H1 (cell line): ENCODE measurements at regions not wholly inside any gene's neighbourhood (a gene's known extent, or its start where the extent isn't known, plus 50 kb on each side); places are given as distances from the start of the nearest gene placed in this dataset.

Experiments
- CTCF ChIA-PET: fragments of 300-600 bp; sonication (Branson Sonifier 250); formaldehyde crosslinking; loops from one replicate; lab custom pipeline; 2021; ENCODE audit not compliant: partially characterized antibody; lab: Charles Lee
- POLR2A ChIA-PET: fragments of 300-600 bp; sonication (Branson Sonifier 250); formaldehyde crosslinking; loops from one replicate; lab custom pipeline; 2021; ENCODE audit warnings: inconsistent platforms; ENCODE audit not compliant: partially characterized antibody; lab: Charles Lee
- DNase-seq, 2 experiments: peaks; one replicate each; pipeline versions ENCODE4 v3.0.0 to v3.0.0-alpha.2; 2010 to 2022; ENCODE audit warnings: low spot score in 2 of 2, low read depth in 1 of 2, mixed read lengths in 1 of 2
- FAIRE-seq: peaks from 2 replicates; lab custom pipeline; 2011; peaks lifted over from hg19 to GRCh38; lab: Jason Lieb, UNC
- H2AFZ ChIP-seq: 2 replicates; pipeline ENCODE4 v1.8.1; 2012; ENCODE audit warnings: low read length, inconsistent platforms
- H2AK5ac ChIP-seq: 2 replicates; pipeline ENCODE4 v1.6.1; 2013; ENCODE audit warnings: low read depth, low read length
- H2BK120ac ChIP-seq: replicated peaks from 2 replicates; pipeline ENCODE3; 2013; ENCODE audit warnings: low read depth, low read length, inconsistent platforms
- H2BK12ac ChIP-seq: 2 replicates; pipeline ENCODE4 v1.6.1; 2013; ENCODE audit warnings: low read depth, low read length
- H2BK15ac ChIP-seq: 2 replicates; pipeline ENCODE4 v1.6.1; 2013; ENCODE audit warnings: low read length
- H2BK20ac ChIP-seq: 2 replicates; pipeline ENCODE4 v1.6.1; 2013; ENCODE audit warnings: low read length
- H2BK5ac ChIP-seq: 2 replicates; pipeline ENCODE4 v1.6.1; 2013; ENCODE audit warnings: low read depth, low read length
- H3K14ac ChIP-seq: 2 replicates; pipeline ENCODE4 v1.6.1; 2013; ENCODE audit warnings: inconsistent platforms; ENCODE audit not compliant: insufficient read length
- H3K18ac ChIP-seq: 2 replicates; pipeline ENCODE4 v1.6.1; 2013; ENCODE audit warnings: low read length; ENCODE audit errors: extremely low read depth
- H3K23ac ChIP-seq: 2 replicates; pipeline ENCODE4 v1.6.1; 2013; ENCODE audit warnings: inconsistent platforms; ENCODE audit not compliant: insufficient read length
- H3K23me2 ChIP-seq: 2 replicates; pipeline ENCODE4 v1.6.1; 2013; ENCODE audit warnings: low read depth, low read length
- H3K27ac ChIP-seq: 2 replicates; pipeline ENCODE4 v1.6.1; 2011; ENCODE audit warnings: low read depth, low read length, inconsistent platforms
- H3K27me3 ChIP-seq, 4 experiments: replicated peaks in 1 of 4; 1 replicate in 1 of 4; 2 replicates in 3 of 4; pipeline versions ENCODE4 v1.6.1 to v1.8.1; 2011 to 2013; ENCODE audit warnings: low read length in 3 of 4, mild to moderate bottlenecking in 3 of 4, inconsistent platforms in 2 of 4, mixed read lengths in 2 of 4, moderate library complexity in 1 of 4; ENCODE audit not compliant: control insufficient read depth in 3 of 4, insufficient read depth in 3 of 4; ENCODE audit errors: extremely low read depth in 1 of 4
- H3K36me3 ChIP-seq, 4 experiments: 2 replicates each; pipeline versions ENCODE4 v1.6.1 to v1.8.1; 2011 to 2013; ENCODE audit warnings: mild to moderate bottlenecking in 4 of 4, low read length in 3 of 4, moderate library complexity in 2 of 4, control low read depth in 1 of 4, inconsistent platforms in 1 of 4; ENCODE audit not compliant: insufficient read depth in 4 of 4, control insufficient read depth in 2 of 4
- H3K4ac ChIP-seq: replicated peaks from 2 replicates; pipeline ENCODE3; 2013; ENCODE audit warnings: low read length, low read depth, mixed read lengths, inconsistent platforms; ENCODE audit not compliant: insufficient read length
- H3K4me1 ChIP-seq, 4 experiments: replicated peaks in 1 of 4; 1 replicate in 1 of 4; 2 replicates in 3 of 4; pipeline versions ENCODE4 v1.6.1 to v1.8.1; 2011 to 2013; ENCODE audit warnings: low read length in 3 of 4, inconsistent platforms in 2 of 4, mixed read lengths in 1 of 4; ENCODE audit not compliant: insufficient read depth in 4 of 4, control insufficient read depth in 3 of 4
- H3K4me2 ChIP-seq, 2 experiments: 2 replicates each; pipeline versions ENCODE4 v1.6.1 to v1.8.1; 2011 to 2013; ENCODE audit warnings: low read depth in 2 of 2, low read length in 2 of 2, control low read depth in 1 of 2, inconsistent platforms in 1 of 2, mild to moderate bottlenecking in 1 of 2; ENCODE audit not compliant: insufficient read depth in 1 of 2
- H3K4me3 ChIP-seq, 4 experiments: fragments of 200-600, 300-600 bp in 1 of 4; sonication (generic), shearing (Covaris generic), sonication (Bioruptor Twin) in 1 of 4; 2 replicates each; pipeline versions ENCODE4 v1.5.1 to v1.8.1; 2011 to 2016; ENCODE audit warnings: low read length in 4 of 4, low read depth in 3 of 4, control low read depth in 2 of 4, inconsistent platforms in 2 of 4, mild to moderate bottlenecking in 2 of 4, mixed read lengths in 1 of 4, moderate library complexity in 1 of 4; ENCODE audit not compliant: insufficient read depth in 2 of 4; ENCODE audit errors: extremely low read depth in 1 of 4
- H3K56ac ChIP-seq: replicated peaks from 2 replicates; pipeline ENCODE3; 2013; ENCODE audit warnings: low read depth, mild to moderate bottlenecking, mixed read lengths, low read length, inconsistent platforms; ENCODE audit not compliant: insufficient read length
- H3K79me1 ChIP-seq: 2 replicates; pipeline ENCODE4 v1.6.1; 2013; ENCODE audit warnings: low read depth, low read length, control low read depth
- H3K79me2 ChIP-seq, 2 experiments: 2 replicates each; pipeline versions ENCODE4 v1.6.1 to v1.8.1; 2012 to 2013; ENCODE audit warnings: low read length in 2 of 2, mild to moderate bottlenecking in 2 of 2, inconsistent platforms in 1 of 2; ENCODE audit not compliant: insufficient read depth in 2 of 2, control insufficient read depth in 1 of 2
- H3K9ac ChIP-seq, 4 experiments: replicated peaks in 1 of 4; 1 replicate in 1 of 4; 2 replicates in 3 of 4; pipeline versions ENCODE4 v1.6.1 to v1.8.1; 2011 to 2013; ENCODE audit warnings: low read depth in 3 of 4, low read length in 3 of 4, control low read depth in 2 of 4, mild to moderate bottlenecking in 2 of 4, moderate library complexity in 2 of 4, inconsistent platforms in 1 of 4; ENCODE audit errors: extremely low read depth in 1 of 4
- H3K9me3 ChIP-seq, 2 experiments: 2 replicates each; pipeline versions ENCODE4 v1.6.1 to v1.8.1; 2012 to 2013; ENCODE audit warnings: mild to moderate bottlenecking in 2 of 2, moderate library complexity in 2 of 2, control low read depth in 1 of 2, inconsistent platforms in 1 of 2, low read depth in 1 of 2, low read length in 1 of 2, mixed read lengths in 1 of 2; ENCODE audit not compliant: insufficient read depth in 2 of 2
- H4K20me1 ChIP-seq, 2 experiments: replicated peaks in 1 of 2; 2 replicates each; pipeline versions ENCODE3 to v1.8.1; 2011 to 2013; ENCODE audit warnings: inconsistent platforms in 2 of 2, low read length in 2 of 2, mild to moderate bottlenecking in 1 of 2; ENCODE audit not compliant: insufficient read depth in 2 of 2, control insufficient read depth in 1 of 2
- H4K5ac ChIP-seq: 2 replicates; pipeline ENCODE4 v1.6.1; 2013; ENCODE audit warnings: low read length, low read depth, mixed read lengths, inconsistent platforms; ENCODE audit not compliant: insufficient read length
- H4K8ac ChIP-seq: 2 replicates; pipeline ENCODE4 v1.8.0; 2013; ENCODE audit warnings: mild to moderate bottlenecking, moderate library complexity, low read length, inconsistent platforms; ENCODE audit not compliant: insufficient read depth; ENCODE audit errors: extremely low read depth
- H4K91ac ChIP-seq: replicated peaks from 2 replicates; pipeline ENCODE3; 2013; ENCODE audit warnings: low read length, mixed read lengths, inconsistent platforms; ENCODE audit not compliant: insufficient read length
- ATF2 ChIP-seq: IDR thresholded peaks from 2 replicates; pipeline ENCODE4 v1.6.1; 2012; ENCODE audit warnings: low read length, inconsistent platforms
- CTBP2 ChIP-seq: IDR thresholded peaks from 2 replicates; pipeline ENCODE4 v1.7.0; 2011; ENCODE audit warnings: borderline replicate concordance, mild to moderate bottlenecking, moderate library complexity, mixed read lengths, low read length; ENCODE audit not compliant: insufficient read depth, insufficient read length
- EGR1 ChIP-seq: IDR thresholded peaks from 2 replicates; pipeline ENCODE4 v1.6.1; 2011; ENCODE audit warnings: low read depth, low read length, borderline replicate concordance
- KDM1A ChIP-seq: fragments of 200-600, 300-600 bp; sonication (generic); IDR thresholded peaks from 2 replicates; pipeline ENCODE4 v1.7.1; 2016; ENCODE audit warnings: mild to moderate bottlenecking, low read length, borderline replicate concordance
- KDM4A ChIP-seq: IDR thresholded peaks from one replicate; pipeline ENCODE4 v1.7.1; 2012; ENCODE audit warnings: low read depth, mild to moderate bottlenecking, moderate library complexity, low read length, inconsistent platforms; ENCODE audit not compliant: severe bottlenecking
- KDM5A ChIP-seq: fragments of 200-600 bp; IDR thresholded peaks from 2 replicates; pipeline ENCODE4 v1.7.1; 2012; ENCODE audit warnings: mild to moderate bottlenecking, low read length, inconsistent platforms, mixed read lengths
- MAFK ChIP-seq: IDR thresholded peaks from 2 replicates; pipeline ENCODE4 v1.6.1; 2012; ENCODE audit warnings: low read depth, mild to moderate bottlenecking, improper control_type of control experiment, low read length
- POLR2A ChIP-seq, 2 experiments: IDR thresholded peaks; 1 replicate in 1 of 2; 2 replicates in 1 of 2; pipeline ENCODE4 v1.6.1; 2011; ENCODE audit warnings: low read depth in 2 of 2, low read length in 2 of 2, mild to moderate bottlenecking in 2 of 2; ENCODE audit errors: control extremely low read depth in 1 of 2
- POLR2AphosphoS5 ChIP-seq: IDR thresholded peaks from 2 replicates; pipeline ENCODE4 v1.6.1; 2011; ENCODE audit warnings: low read depth, low read length
- SAP30 ChIP-seq: fragments of 300-600 bp; sonication (generic); IDR thresholded peaks from 2 replicates; pipeline ENCODE4 v1.7.1; 2012; ENCODE audit warnings: low read length, moderate library complexity, mild to moderate bottlenecking, inconsistent platforms; ENCODE audit not compliant: insufficient read depth, insufficient replicate concordance
- SIRT6 ChIP-seq: IDR thresholded peaks from one replicate; pipeline ENCODE4 v1.7.1; 2012; ENCODE audit warnings: low read length, inconsistent platforms
- SRF ChIP-seq: IDR thresholded peaks from 2 replicates; pipeline ENCODE4 v1.6.1; 2011; ENCODE audit warnings: mild to moderate bottlenecking, low read depth, low read length, moderate library complexity
- TAF1 ChIP-seq: IDR thresholded peaks from 2 replicates; pipeline ENCODE4 v1.6.1; 2011; ENCODE audit warnings: mild to moderate bottlenecking, low read depth, low read length
- TEAD4 ChIP-seq: IDR thresholded peaks from 2 replicates; pipeline ENCODE4 v1.6.1; 2012; ENCODE audit warnings: low read depth, low read length, inconsistent platforms, mixed read lengths
- YY1 ChIP-seq: IDR thresholded peaks from 2 replicates; pipeline ENCODE4 v1.6.1; 2011; ENCODE audit warnings: low read depth, mild to moderate bottlenecking, low read length
- ZNF274 ChIP-seq: IDR thresholded peaks from 2 replicates; pipeline ENCODE4 v1.7.0; 2012; ENCODE audit warnings: low read length, borderline replicate concordance; ENCODE audit errors: extremely low read depth

- Histone ChIP-seq H2BK15ac (no peak overlapping the region), H2BK120ac (no peak overlapping the region), H3K23ac (no peak overlapping the region), H3K4me3 (no peak overlapping the region), H2AFZ (no peak overlapping the region), H2AK5ac (no peak overlapping the region), H3K9ac (no peak overlapping the region), H3K9me3 (no peaks in the 10 kb centered on the region), H4K8ac (no peak overlapping the region), H3K4me1 (no peaks in the 10 kb centered on the region), H3K36me3 (no peaks in the 10 kb centered on the region), H3K79me2 (no peaks in the 10 kb centered on the region), H3K14ac (no peak overlapping the region), H3K4me2 (no peak overlapping the region), H3K23me2 (no peaks in the 10 kb centered on the region), H2BK20ac (no peak overlapping the region), H3K27me3 (no peaks in the 10 kb centered on the region), H2BK12ac (no peak overlapping the region), H3K4ac (no peak overlapping the region), H3K56ac (no peak overlapping the region), H3K27ac (no peak overlapping the region), H3K79me1 (no peaks in the 10 kb centered on the region), H4K5ac (no peak overlapping the region), H4K91ac (no peak overlapping the region), H4K20me1 (no peaks in the 10 kb centered on the region), H3K18ac (no peak overlapping the region), H2BK5ac (no peak overlapping the region)
- FAIRE-seq = no peak
- no peak for DNase-seq
- ChIA-PET POLR2A (no interaction called here), CTCF (interaction anchor here (0.7 to 1.5 kb wide), 2 partner anchors 89 kb away, joined by 4 to 8 read pairs; no protein-coding TSS in a partner anchor)
- TF ChIP-seq TEAD4 = no peak
- TF ChIP-seq POLR2A (IDR thresholded peaks at IDR 0.05; ENCODE audit: control extremely low read depth in 1 of 2, low read depth in 2 of 2, low read length in 2 of 2) = no peak
- TF ChIP-seq KDM4A = no peak
- no peak for TF ChIP-seq KDM1A
- no peak for TF ChIP-seq KDM5A
- no peak for TF ChIP-seq YY1
- TF ChIP-seq ZNF274 = no peak
- no peak for TF ChIP-seq SIRT6
- no peak for TF ChIP-seq SRF
- TF ChIP-seq CTBP2 = no peak
- TF ChIP-seq SAP30 = no peak
- no peak for TF ChIP-seq POLR2AphosphoS5
- no peak for TF ChIP-seq EGR1
- TF ChIP-seq MAFK = no peak
- no peak for TF ChIP-seq TAF1
- TF ChIP-seq ATF2 = no peak
Measured at GRCh38 chr11:129605815-129606214, 209.8 kb upstream of the TMEM45B start.
